B cell (primary cell): ENCODE measurements at regions not wholly inside any gene's neighbourhood (a gene's known extent, or its start where the extent isn't known, plus 50 kb on each side); places are given as distances from the start of the nearest gene placed in this dataset.

Experiments
- CTCF ChIP-seq: fragments of 200-600 bp; IDR thresholded peaks from one replicate; pipeline ENCODE4 v1.8.0; 2022; ENCODE audit warnings: antibody characterized with exemption, mild to moderate bottlenecking
- EZH2 ChIP-seq: IDR thresholded peaks from 2 replicates; pipeline ENCODE4 v1.6.1; 2012; ENCODE audit warnings: borderline replicate concordance, low read depth, mild to moderate bottlenecking, moderate library complexity, low read length; ENCODE audit not compliant: insufficient read depth, poor library complexity, severe bottlenecking

GRCh38 chr21:32958288-32959002 lies 67.3 kb upstream of the OLIG2 start:
- TF ChIP-seq CTCF (no peak), EZH2 (no peak)
